K562 (cell line): ENCODE measurements at regions not wholly inside any gene's neighbourhood (a gene's known extent, or its start where the extent isn't known, plus 50 kb on each side); places are given as distances from the start of the nearest gene placed in this dataset.

ENCODE experiments used
- ATAC-seq: fragments of 200-7000 bp; cut with Tn5 transposase; 3 replicates; pipeline ENCODE4 v1.9.1; 2020; ENCODE audit warnings: moderate library complexity
- BruUV-seq: library from RNA; stranded (reverse); fragments of 400-500 nt; replicated peaks from 2 replicates; lab custom pipeline; 2021; lab: Mats Ljungman, UMichigan
- CTCF ChIA-PET: fragments of 300-600 bp; formaldehyde crosslinking; extraction: SDS; loops from one replicate; lab custom pipeline; 2021; ENCODE audit warnings: low intra/inter-chr PET ratio; lab: Yijun Ruan, JAX
- POLR2A ChIA-PET: fragments of 300-600, 350-650 bp; sonication (Branson Sonifier 250); formaldehyde crosslinking; extraction: SDS; loops from one replicate; lab custom pipeline; 2021; ENCODE audit warnings: antibody characterized with exemption, inconsistent platforms; lab: Yijun Ruan, JAX
- DNase-seq, 4 experiments: peaks; one replicate each; pipeline versions ENCODE4 v3.0.0 to v3.0.0-alpha.2; 2011 to 2018; ENCODE audit warnings: low spot score in 3 of 4, mixed read lengths in 3 of 4; ENCODE audit errors: extremely low read depth in 1 of 4
- FAIRE-seq: peaks from 2 replicates; lab custom pipeline; 2011; peaks lifted over from hg19 to GRCh38; lab: Jason Lieb, UNC
- H2AFZ ChIP-seq: 2 replicates; pipeline ENCODE4 v1.6.0; 2011; ENCODE audit warnings: low read depth, low read length, control low read depth, inconsistent platforms
- H3K27ac ChIP-seq: fragments of 200-600 bp; 3 replicates; pipeline ENCODE4 v1.8.0; 2011; ENCODE audit warnings: low read depth, mild to moderate bottlenecking, control low read depth, inconsistent platforms, low read length, moderate library complexity, mixed read lengths; ENCODE audit errors: extremely low read depth
- H3K27me3 ChIP-seq, 2 experiments: fragments of 300-600 bp in 1 of 2; 2 replicates in 1 of 2; 3 replicates in 1 of 2; pipeline versions ENCODE4 v1.6.0 to v1.8.0; 2011; ENCODE audit warnings: inconsistent platforms in 2 of 2, low read length in 2 of 2, mild to moderate bottlenecking in 1 of 2, mixed read lengths in 1 of 2, moderate library complexity in 1 of 2; ENCODE audit not compliant: control insufficient read depth in 2 of 2, insufficient read depth in 2 of 2
- H3K36me3 ChIP-seq: fragments of 300-600 bp; 3 replicates; pipeline ENCODE4 v1.8.0; 2011; ENCODE audit warnings: mild to moderate bottlenecking, low read length, inconsistent platforms; ENCODE audit not compliant: control insufficient read depth, insufficient read depth
- H3K4me1 ChIP-seq, 2 experiments: fragments of 200-600 bp in 1 of 2; replicated peaks in 1 of 2; 2 replicates in 1 of 2; 3 replicates in 1 of 2; pipeline versions ENCODE4 v1.5.1 to v1.8.0; 2011; ENCODE audit warnings: inconsistent platforms in 2 of 2, low read length in 2 of 2, mild to moderate bottlenecking in 1 of 2, mixed read lengths in 1 of 2, moderate library complexity in 1 of 2; ENCODE audit not compliant: control insufficient read depth in 2 of 2, insufficient read depth in 2 of 2
- H3K4me2 ChIP-seq: 2 replicates; pipeline ENCODE4 v1.6.1; 2011; ENCODE audit warnings: low read length, control low read depth, inconsistent platforms, mixed read lengths; ENCODE audit not compliant: insufficient read depth
- H3K4me3 ChIP-seq: fragments of 200-600 bp; sonication (generic), shearing (Covaris generic); 2 replicates; pipeline ENCODE4 v1.5.1; 2016; ENCODE audit warnings: control low read depth, inconsistent platforms
- H3K79me2 ChIP-seq: fragments of 200-600 bp; 3 replicates; pipeline ENCODE4 v1.8.0; 2011; ENCODE audit warnings: low read length, inconsistent platforms; ENCODE audit not compliant: control insufficient read depth, insufficient read depth
- H3K9ac ChIP-seq, 2 experiments: 2 replicates each; pipeline versions ENCODE4 v1.6.0 to v1.6.1; 2011; ENCODE audit warnings: low read depth in 2 of 2, low read length in 2 of 2, control low read depth in 1 of 2, inconsistent platforms in 1 of 2, mild to moderate bottlenecking in 1 of 2, mixed read lengths in 1 of 2; ENCODE audit not compliant: insufficient read depth in 1 of 2
- H3K9me1 ChIP-seq: one replicate; pipeline ENCODE4 v1.6.0; 2011; ENCODE audit warnings: inconsistent platforms, mild to moderate bottlenecking, low read length, moderate library complexity; ENCODE audit not compliant: control insufficient read depth, insufficient read depth
- H3K9me3 ChIP-seq: replicated peaks from 2 replicates; pipeline ENCODE4 v1.5.1; 2011; ENCODE audit warnings: low read depth, low read length, inconsistent platforms; ENCODE audit not compliant: control insufficient read depth, insufficient read depth
- H4K20me1 ChIP-seq: replicated peaks from 2 replicates; pipeline ENCODE4 v1.6.1; 2011; ENCODE audit warnings: low read length, inconsistent platforms, mixed read lengths; ENCODE audit not compliant: control insufficient read depth, insufficient read depth
- CBX2 ChIP-seq: fragments of 200-600 bp; sonication (generic); IDR thresholded peaks from one replicate; pipeline ENCODE4 v1.6.1; 2012; ENCODE audit warnings: mild to moderate bottlenecking, low read length, inconsistent platforms; ENCODE audit not compliant: insufficient read depth, poor library complexity, severe bottlenecking
- CHD1 ChIP-seq: fragments of 200-600 bp; sonication (generic); IDR thresholded peaks from one replicate; pipeline ENCODE4 v1.6.1; 2012; ENCODE audit warnings: mild to moderate bottlenecking, moderate library complexity, low read length, inconsistent platforms
- EGR1 ChIP-seq: fragments of 450-650 bp; conservative IDR thresholded peaks from 2 replicates; pipeline ENCODE4 v1.6.1; 2017; ENCODE audit warnings: mild to moderate bottlenecking
- MTA2 ChIP-seq: fragments of 450-650 bp; IDR thresholded peaks from 2 replicates; pipeline ENCODE4 v1.6.1; 2016; ENCODE audit warnings: low read depth
- MYC ChIP-seq, 2 experiments: fragments of 250-450 bp in 1 of 2; sonication (Bioruptor Pico) in 1 of 2; IDR thresholded peaks; 2 replicates each; pipeline versions ENCODE4 v1.5.1 to v1.6.1; 2012 to 2021; ENCODE audit warnings: low read depth in 2 of 2, borderline replicate concordance in 1 of 2, improper control_type of control experiment in 1 of 2, low read length in 1 of 2, mild to moderate bottlenecking in 1 of 2, moderate library complexity in 1 of 2
- NR2C1 ChIP-seq, 2 experiments: fragments of 450-650 bp; IDR thresholded peaks; 2 replicates each; pipeline ENCODE4 v1.6.1; 2017; ENCODE audit warnings: mild to moderate bottlenecking in 2 of 2, antibody characterized with exemption in 1 of 2, inconsistent platforms in 1 of 2, missing compliant biosample characterization in 1 of 2, missing genetic modification characterization in 1 of 2
- NR2C2 ChIP-seq, 2 experiments: fragments of 200-800 bp in 1 of 2; sonication (Bioruptor generic) in 1 of 2; sonication (generic) in 1 of 2; formaldehyde crosslinking in 1 of 2; IDR thresholded peaks; 2 replicates each; pipeline versions ENCODE4 v1.6.1 to v1.8.0; 2016 to 2022; ENCODE audit warnings: mild to moderate bottlenecking in 1 of 2, missing compliant biosample characterization in 1 of 2, missing genetic modification characterization in 1 of 2, missing genetic modification reagents in 1 of 2
- PHF20 ChIP-seq: fragments of 450-650 bp; IDR thresholded peaks from 2 replicates; pipeline ENCODE4 v1.6.1; 2018; ENCODE audit not compliant: partially characterized antibody
- RBM15 ChIP-seq: fragments of 200-400 bp; formaldehyde crosslinking; IDR thresholded peaks from 2 replicates; pipeline ENCODE4 v1.6.1; 2018; ENCODE audit warnings: mild to moderate bottlenecking, low read length, moderate library complexity; ENCODE audit not compliant: insufficient read depth
- SMAD4 ChIP-seq: fragments of 250-450 bp; sonication (Bioruptor Pico); conservative IDR thresholded peaks from 2 replicates; pipeline ENCODE4 v1.8.0; 2021; ENCODE audit warnings: inconsistent platforms, mild to moderate bottlenecking, moderate library complexity
- SPI1 ChIP-seq: IDR thresholded peaks from 2 replicates; pipeline ENCODE4 v1.6.1; 2011; ENCODE audit warnings: low read depth, low read length, control low read depth, borderline replicate concordance
- SRSF1 ChIP-seq: fragments of 200-400 bp; formaldehyde crosslinking; IDR thresholded peaks from 2 replicates; pipeline ENCODE4 v1.6.1; 2017; ENCODE audit warnings: mild to moderate bottlenecking, low read depth, low read length, moderate library complexity
- THRA ChIP-seq: fragments of 450-650 bp; IDR thresholded peaks from 2 replicates; pipeline ENCODE4 v1.6.1; 2017; ENCODE audit warnings: mild to moderate bottlenecking, moderate library complexity
- ZFX ChIP-seq: sonication (generic); formaldehyde crosslinking; IDR thresholded peaks from 2 replicates; pipeline ENCODE4 v1.8.0; 2022; ENCODE audit warnings: mild to moderate bottlenecking, missing genetic modification reagents, moderate library complexity
- ZNF354B ChIP-seq: fragments of 250-450 bp; sonication (Bioruptor Pico); IDR thresholded peaks from 2 replicates; pipeline ENCODE4 v1.4.0; 2020
- ZNF444 ChIP-seq: fragments of 250-450 bp; sonication (Bioruptor Pico); IDR thresholded peaks from 2 replicates; pipeline ENCODE4 v1.4.0; 2020; ENCODE audit warnings: mild to moderate bottlenecking, moderate library complexity
- ZNF780A ChIP-seq: fragments of 250-450 bp; sonication (Bioruptor Pico); IDR thresholded peaks from 2 replicates; pipeline ENCODE4 v1.5.0; 2021; ENCODE audit warnings: mild to moderate bottlenecking
- in situ Hi-C: fragments of 300-500 bp; cut with MboI; formaldehyde crosslinking; loops from 4 replicates; pipeline ENCODE4 v1.15.0; 2018; ENCODE audit warnings: inconsistent platforms, mixed read lengths
- intact Hi-C: fragments of 100-400 bp; cut with micrococcal nuclease; formaldehyde crosslinking; loops from 2 replicates; pipeline ENCODE4 v1.14.2; 2022
- TF ChIP-seq, protein P1 (sequence below): fragments of 450-650 bp; IDR thresholded peaks from 2 replicates; pipeline ENCODE4 v1.6.1; 2017; ENCODE audit warnings: antibody characterized with exemption, mild to moderate bottlenecking

- TF ChIP-seq PHF20 = no peak
- TF ChIP-seq CBX2 = no peak
- TF ChIP-seq MYC (IDR thresholded peaks at IDR 0.05; ENCODE audit: low read depth, low read length) = no peak
- TF ChIP-seq MYC (CRISPR knock-in tag; IDR thresholded peaks at IDR 0.05; ENCODE audit: borderline replicate concordance, low read depth) = no peak
- TF ChIP-seq ZNF444 (CRISPR knock-in tag) = no peak
- TF ChIP-seq SRSF1 = no peak
- no peak for TF ChIP-seq SPI1
- no peak for TF ChIP-seq SMAD4 (CRISPR knock-in tag)
These were observed 121.4 kb upstream of the NRSN1 start (continued) for GRCh38 chr6:24004659-24005058.

- Histone ChIP-seq H3K27me3 (no peaks in the 10 kb centered on the region), H3K9ac (no peak overlapping the region), H3K36me3 (no peaks in the 10 kb centered on the region), H3K4me2 (no peak overlapping the region), H3K4me1 (no peaks in the 10 kb centered on the region), H3K27ac (no peak overlapping the region), H3K9me1 (no peaks in the 10 kb centered on the region), H3K4me3 (no peak overlapping the region), H4K20me1 (no peaks in the 10 kb centered on the region), H3K79me2 (no peaks in the 10 kb centered on the region), H3K9me3 (peaks cover 2% of the 10 kb centered on the region; the same call in 1 of the 2 replicates), H2AFZ (no peak overlapping the region)
- in situ Hi-C loops = no loop called here
- CTCF ChIA-PET = no interaction called here
- POLR2A ChIA-PET = interaction anchor here (0.6 kb wide), 1 partner anchor 295 kb away, joined by 4 read pairs; no protein-coding TSS in a partner anchor
- no peak for DNase-seq
- FAIRE-seq = no peak
- ATAC-seq = no peak
- intact Hi-C loops = no loop called here
- no TSS peak for BruUV-seq
- TF ChIP-seq NR2C2 (CRISPR knock-in tag; IDR thresholded peaks at IDR 0.05) (no peak), NR2C2 (tag; IDR thresholded peaks at IDR 0.05) (no peak), THRA (no peak), ZNF780A (CRISPR knock-in tag) (no peak), EGR1 (no peak), ZFX (CRISPR knock-in tag) (no peak), MTA2 (no peak), RBM15 (no peak), ZNF354B (CRISPR knock-in tag) (no peak), NR2C1 (IDR thresholded peaks at IDR 0.05) (no peak), NR2C1 (tag; IDR thresholded peaks at IDR 0.05) (no peak), CHD1 (no peak)
- TF ChIP-seq, protein P1, sequence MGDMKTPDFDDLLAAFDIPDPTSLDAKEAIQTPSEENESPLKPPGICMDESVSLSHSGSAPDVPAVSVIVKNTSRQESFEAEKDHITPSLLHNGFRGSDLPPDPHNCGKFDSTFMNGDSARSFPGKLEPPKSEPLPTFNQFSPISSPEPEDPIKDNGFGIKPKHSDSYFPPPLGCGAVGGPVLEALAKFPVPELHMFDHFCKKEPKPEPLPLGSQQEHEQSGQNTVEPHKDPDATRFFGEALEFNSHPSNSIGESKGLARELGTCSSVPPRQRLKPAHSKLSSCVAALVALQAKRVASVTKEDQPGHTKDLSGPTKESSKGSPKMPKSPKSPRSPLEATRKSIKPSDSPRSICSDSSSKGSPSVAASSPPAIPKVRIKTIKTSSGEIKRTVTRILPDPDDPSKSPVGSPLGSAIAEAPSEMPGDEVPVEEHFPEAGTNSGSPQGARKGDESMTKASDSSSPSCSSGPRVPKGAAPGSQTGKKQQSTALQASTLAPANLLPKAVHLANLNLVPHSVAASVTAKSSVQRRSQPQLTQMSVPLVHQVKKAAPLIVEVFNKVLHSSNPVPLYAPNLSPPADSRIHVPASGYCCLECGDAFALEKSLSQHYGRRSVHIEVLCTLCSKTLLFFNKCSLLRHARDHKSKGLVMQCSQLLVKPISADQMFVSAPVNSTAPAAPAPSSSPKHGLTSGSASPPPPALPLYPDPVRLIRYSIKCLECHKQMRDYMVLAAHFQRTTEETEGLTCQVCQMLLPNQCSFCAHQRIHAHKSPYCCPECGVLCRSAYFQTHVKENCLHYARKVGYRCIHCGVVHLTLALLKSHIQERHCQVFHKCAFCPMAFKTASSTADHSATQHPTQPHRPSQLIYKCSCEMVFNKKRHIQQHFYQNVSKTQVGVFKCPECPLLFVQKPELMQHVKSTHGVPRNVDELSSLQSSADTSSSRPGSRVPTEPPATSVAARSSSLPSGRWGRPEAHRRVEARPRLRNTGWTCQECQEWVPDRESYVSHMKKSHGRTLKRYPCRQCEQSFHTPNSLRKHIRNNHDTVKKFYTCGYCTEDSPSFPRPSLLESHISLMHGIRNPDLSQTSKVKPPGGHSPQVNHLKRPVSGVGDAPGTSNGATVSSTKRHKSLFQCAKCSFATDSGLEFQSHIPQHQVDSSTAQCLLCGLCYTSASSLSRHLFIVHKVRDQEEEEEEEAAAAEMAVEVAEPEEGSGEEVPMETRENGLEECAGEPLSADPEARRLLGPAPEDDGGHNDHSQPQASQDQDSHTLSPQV = no peak
These were observed 119.8 kb upstream of the NRSN1 start for GRCh38 chr6:24006254-24006653.
